ENCODE measurements at regions not wholly inside any gene's neighbourhood (a gene's known extent, or its start where the extent isn't known, plus 50 kb on each side); places are given as distances from the start of the nearest gene placed in this dataset.

DNA sequence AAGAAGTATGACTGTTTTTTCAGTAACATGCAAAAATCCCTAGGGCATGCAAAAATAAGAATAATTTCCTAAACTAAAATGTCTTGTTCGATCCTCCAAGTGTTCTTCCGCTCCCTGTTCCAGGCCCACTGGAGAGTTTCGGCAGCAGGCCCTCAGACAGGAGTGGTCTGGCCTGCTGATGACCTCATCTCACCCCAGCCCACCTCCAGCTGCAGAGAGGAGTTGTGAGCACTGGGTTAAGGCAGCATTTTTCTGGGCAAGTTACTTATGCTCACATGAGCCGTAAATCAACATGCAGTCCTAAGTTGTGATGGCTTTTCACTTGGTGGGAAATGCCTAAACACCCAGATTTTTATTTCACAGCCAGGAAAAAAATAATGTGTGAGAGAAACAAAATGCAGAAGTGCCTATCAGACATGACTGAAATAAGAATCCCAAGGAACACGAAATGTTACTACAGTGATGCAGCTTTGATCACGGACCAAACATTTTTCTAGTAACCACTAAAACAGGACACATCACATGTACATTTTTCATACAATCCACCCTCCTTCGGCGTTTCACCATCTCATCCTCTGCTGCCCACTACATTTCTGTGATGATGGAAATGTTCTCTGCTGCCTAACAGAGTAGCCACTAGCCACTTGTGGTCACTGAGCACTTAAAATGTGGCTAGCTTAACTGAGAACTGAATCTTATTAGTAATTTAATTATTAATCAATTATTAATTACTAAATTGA lies 153.3 kb upstream of the TBL1X start:
- TF ChIP-seq, protein P1, sequence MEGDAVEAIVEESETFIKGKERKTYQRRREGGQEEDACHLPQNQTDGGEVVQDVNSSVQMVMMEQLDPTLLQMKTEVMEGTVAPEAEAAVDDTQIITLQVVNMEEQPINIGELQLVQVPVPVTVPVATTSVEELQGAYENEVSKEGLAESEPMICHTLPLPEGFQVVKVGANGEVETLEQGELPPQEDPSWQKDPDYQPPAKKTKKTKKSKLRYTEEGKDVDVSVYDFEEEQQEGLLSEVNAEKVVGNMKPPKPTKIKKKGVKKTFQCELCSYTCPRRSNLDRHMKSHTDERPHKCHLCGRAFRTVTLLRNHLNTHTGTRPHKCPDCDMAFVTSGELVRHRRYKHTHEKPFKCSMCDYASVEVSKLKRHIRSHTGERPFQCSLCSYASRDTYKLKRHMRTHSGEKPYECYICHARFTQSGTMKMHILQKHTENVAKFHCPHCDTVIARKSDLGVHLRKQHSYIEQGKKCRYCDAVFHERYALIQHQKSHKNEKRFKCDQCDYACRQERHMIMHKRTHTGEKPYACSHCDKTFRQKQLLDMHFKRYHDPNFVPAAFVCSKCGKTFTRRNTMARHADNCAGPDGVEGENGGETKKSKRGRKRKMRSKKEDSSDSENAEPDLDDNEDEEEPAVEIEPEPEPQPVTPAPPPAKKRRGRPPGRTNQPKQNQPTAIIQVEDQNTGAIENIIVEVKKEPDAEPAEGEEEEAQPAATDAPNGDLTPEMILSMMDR (IDR thresholded peaks at IDR 0.05) = no peak
- TF ChIP-seq POLR2A (IDR thresholded peaks at IDR 0.05) = no peak

Measured in body of pancreas (tissue), 4 donors.